Stimulated activated CD4-positive, alpha-beta T cell treated with anti-CD3 and anti-CD28 coated beads, Interleukin-2, amount 100 ng/mL, for 24 hours (primary cell): ENCODE measurements at regions not wholly inside any gene's neighbourhood (a gene's known extent, or its start where the extent isn't known, plus 50 kb on each side); places are given as distances from the start of the nearest gene placed in this dataset.
"Not testable (repeated sequence)": the region's sequence is repeated elsewhere in the genome, so short reads cannot be mapped to it uniquely, and the experiment has no call there.

Experiments used
- DNase-seq, 2 donors: peaks; one replicate each; pipeline ENCODE4 v3.0.0-alpha.2; 2020

GRCh38 chr7:112689466-112690177 is 100.6 kb downstream of the TMEM168 start:
- not testable (repeated sequence) for DNase-seq

GRCh38 chr7:112692333-112692732 is 97.9 kb downstream of the TMEM168 start:
- no peak for DNase-seq

DNA sequence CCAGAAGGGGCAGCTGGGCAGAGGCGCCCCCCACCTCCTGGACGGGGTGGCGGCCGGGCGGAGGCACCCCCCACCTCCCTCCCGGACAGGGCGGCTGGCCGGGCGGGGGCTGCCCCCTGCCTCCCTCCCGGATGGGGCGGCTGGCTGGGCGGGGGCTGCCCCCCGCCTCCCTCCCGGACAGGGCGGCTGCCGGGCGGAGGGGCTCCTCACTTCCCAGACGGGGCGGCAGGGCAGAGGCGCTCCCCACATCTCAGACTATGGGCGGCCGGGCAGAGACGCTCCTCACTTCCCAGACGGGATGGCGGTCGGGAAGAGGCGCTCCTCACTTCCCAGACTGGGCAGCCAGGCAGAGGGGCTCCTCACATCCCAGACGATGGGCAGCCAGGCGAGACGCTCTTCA is 93.0 kb downstream of the TMEM168 start:
- DNase-seq = not testable (repeated sequence)

DNA sequence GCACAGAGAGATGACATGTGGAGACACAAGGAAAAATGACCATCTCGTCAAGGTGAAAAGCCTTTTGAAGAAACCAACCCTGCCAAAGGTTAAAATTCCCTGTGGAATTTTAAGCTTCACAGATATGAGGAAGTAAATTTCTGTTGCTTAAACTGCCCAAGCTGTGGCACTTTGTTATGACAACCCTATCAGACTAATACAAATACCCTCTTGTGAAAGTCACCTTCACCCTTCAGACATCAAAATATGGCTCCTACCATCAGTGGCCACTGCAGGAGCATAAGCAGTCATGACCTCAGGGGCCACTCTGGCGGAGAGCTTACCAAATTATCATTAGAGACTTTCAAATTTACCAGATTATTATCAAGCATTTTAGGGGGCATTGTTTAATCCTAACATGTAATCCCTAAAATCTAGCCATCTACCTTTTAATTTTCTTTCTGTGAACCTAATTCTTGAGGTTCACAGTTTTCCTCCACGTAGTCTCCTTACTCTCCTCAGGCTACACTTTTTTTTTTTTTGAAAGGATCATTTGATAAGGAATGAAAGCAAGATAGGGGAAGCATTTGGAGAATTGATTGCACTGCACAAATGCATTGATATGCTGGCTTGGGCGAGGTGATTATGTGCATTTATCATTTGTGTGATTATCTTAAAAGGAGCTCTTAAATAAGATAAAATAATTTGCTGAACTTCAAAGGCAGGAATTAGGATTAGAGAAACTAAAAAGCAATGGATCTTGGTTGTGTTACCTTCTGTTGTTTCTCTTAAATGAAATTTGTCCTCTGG is 90.3 kb downstream of the TMEM168 start:
- no peak for DNase-seq

DNA sequence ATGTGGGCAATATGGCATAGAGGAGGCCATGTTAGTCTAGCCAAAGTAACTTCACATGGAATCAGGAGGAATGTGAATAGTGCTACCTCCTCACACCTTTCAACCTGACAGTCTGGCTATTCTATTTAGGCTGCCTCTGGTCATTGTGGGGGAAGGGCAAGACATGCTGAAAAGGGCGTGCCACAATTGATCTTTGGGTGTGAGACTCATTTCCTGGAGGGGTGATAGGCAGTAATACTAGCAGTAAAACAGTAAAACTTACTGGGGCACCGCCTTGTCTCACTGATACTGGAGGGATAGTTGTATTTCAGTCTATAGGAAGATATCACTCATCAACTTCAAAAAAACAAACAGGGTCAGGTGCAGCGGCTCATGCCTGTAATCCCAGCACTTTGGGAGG is 88.7 kb downstream of the TMEM168 start:
- DNase-seq = no peak

DNA sequence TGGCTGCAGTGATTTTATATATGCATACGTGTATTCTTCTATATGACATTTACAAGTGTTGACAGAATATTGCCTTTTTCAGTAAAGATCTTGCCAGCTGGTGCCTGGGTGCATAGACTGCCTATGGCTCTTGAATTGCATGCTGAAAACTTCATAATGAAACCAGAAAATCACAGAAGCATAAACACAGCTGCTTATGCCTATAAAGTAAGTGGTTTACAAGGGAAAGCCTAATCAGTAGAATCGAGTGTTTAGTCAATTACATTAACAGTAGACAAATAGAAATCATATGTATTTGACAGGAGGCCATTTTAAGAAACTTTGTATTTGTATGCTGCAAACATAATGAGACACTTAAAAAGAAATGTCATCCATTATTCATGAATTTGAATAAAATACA is 82.5 kb downstream of the TMEM168 start:
- no peak for DNase-seq

DNA sequence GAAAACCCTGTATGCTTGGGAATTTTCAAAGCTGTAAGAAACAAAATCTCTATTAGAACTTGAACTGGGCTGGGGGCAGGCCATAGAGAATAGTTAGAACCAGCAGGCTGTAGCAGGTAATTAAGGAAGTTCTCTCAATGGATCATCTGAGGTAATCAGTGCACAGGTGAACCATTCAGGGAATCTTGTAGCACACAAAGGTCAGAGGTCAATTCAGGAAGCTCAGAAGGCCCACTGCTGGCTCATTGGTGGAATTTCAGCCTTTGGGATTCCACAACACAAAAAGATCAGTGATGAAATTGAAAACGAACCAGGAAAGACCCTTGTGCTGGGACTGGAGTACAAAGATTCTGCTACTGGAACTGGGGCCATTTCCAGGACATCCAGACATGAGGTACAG is 82.0 kb downstream of the TMEM168 start:
- no peak for DNase-seq
